Activated CD8-positive, alpha-beta T cell treated with anti-CD3 and anti-CD28 coated beads for 36 hours (primary cell): ENCODE measurements at regions not wholly inside any gene's neighbourhood (a gene's known extent, or its start where the extent isn't known, plus 50 kb on each side); places are given as distances from the start of the nearest gene placed in this dataset.

Source experiments
- ATAC-seq: fragments of 200-7000 bp; cut with Tn5 transposase; one replicate; pipeline ENCODE4 v1.10.0; 2021; ENCODE audit warnings: mild to moderate bottlenecking, moderate library complexity
- CTCF ChIA-PET: fragments of 350-600 bp; sonication (Branson Sonifier 250); formaldehyde crosslinking; loops from one replicate; lab custom pipeline; 2021; ENCODE audit warnings: antibody characterized with exemption; lab: Charles Lee
- POLR2A ChIA-PET: fragments of 350-600 bp; sonication (Branson Sonifier 250); formaldehyde crosslinking; loops from one replicate; lab custom pipeline; 2021; ENCODE audit warnings: antibody characterized with exemption; lab: Charles Lee
- DNase-seq: peaks from one replicate; pipeline ENCODE4 v3.0.0-alpha.2; 2020
- H3K27ac Mint-ChIP-seq: one replicate; pipeline ENCODE4 v1.8.0; 2021; ENCODE audit warnings: mild to moderate bottlenecking, mixed read lengths
- H3K27me3 Mint-ChIP-seq: one replicate; pipeline ENCODE4 v1.8.0; 2021; ENCODE audit warnings: mixed read lengths
- H3K36me3 Mint-ChIP-seq: one replicate; pipeline ENCODE4 v1.8.0; 2021; ENCODE audit warnings: low read depth, mixed read lengths
- H3K4me1 Mint-ChIP-seq: one replicate; pipeline ENCODE4 v1.8.0; 2021; ENCODE audit warnings: low read depth, mixed read lengths
- H3K4me3 Mint-ChIP-seq: one replicate; pipeline ENCODE4 v1.8.0; 2021; ENCODE audit warnings: mild to moderate bottlenecking, moderate library complexity, mixed read lengths
- H3K9me3 Mint-ChIP-seq: one replicate; pipeline ENCODE4 v1.8.0; 2021; ENCODE audit warnings: mixed read lengths
- CTCF ChIP-seq: fragments of 200-600 bp; IDR thresholded peaks from one replicate; pipeline ENCODE4 v1.8.0; 2022; ENCODE audit warnings: antibody characterized with exemption, mild to moderate bottlenecking
- intact Hi-C: fragments of 100-400 bp; cut with micrococcal nuclease; formaldehyde crosslinking; loops from one replicate; pipeline ENCODE4 v1.10.0; 2022

- intact Hi-C loops = no loop called here
- ChIA-PET CTCF (no interaction called here), POLR2A (interaction anchor here (0.8 kb wide), 1 partner anchor 23 kb away, joined by 3 read pairs; no protein-coding TSS in a partner anchor)
- no peak for TF ChIP-seq CTCF
- no peak for ATAC-seq
- no peaks in the 10 kb centered on the region for H3K4me1 Mint-ChIP-seq
- H3K4me3 Mint-ChIP-seq = no peak overlapping the region
- no peaks in the 10 kb centered on the region for H3K9me3 Mint-ChIP-seq
- no peaks in the 10 kb centered on the region for H3K36me3 Mint-ChIP-seq
- no peaks in the 10 kb centered on the region for H3K27me3 Mint-ChIP-seq
- no peak overlapping the region for H3K27ac Mint-ChIP-seq
- DNase-seq = no peak
Observed at GRCh38 chr11:70026726-70027125, 51.4 kb upstream of the ANO1 start.

DNA sequence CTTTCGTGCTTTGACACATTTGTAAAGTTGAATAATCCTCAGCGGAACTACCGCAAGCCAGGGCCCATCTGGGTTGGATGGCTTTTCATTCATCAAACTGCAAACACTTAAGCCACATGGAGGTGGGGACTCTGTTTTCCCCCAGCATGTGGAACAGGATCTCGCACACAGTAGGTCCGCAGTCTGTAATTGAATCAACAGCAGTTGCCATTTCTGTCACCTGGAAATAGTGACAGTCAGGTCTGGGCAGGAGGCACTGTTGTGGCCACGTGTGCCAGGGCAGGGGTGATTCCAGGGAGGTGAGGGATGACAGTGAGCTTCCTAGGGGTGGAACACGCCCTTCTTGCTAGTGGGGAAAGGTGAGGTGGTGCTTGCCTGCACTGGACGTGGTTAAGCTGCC is 50.7 kb upstream of the ANO1 start:
- Mint-ChIP-seq H3K4me3 (no peak overlapping the region), H3K4me1 (no peaks in the 10 kb centered on the region), H3K27me3 (no peaks in the 10 kb centered on the region), H3K36me3 (no peaks in the 10 kb centered on the region), H3K9me3 (no peaks in the 10 kb centered on the region), H3K27ac (no peak overlapping the region)
- DNase-seq (no peak), ATAC-seq (no peak)
- no peak for TF ChIP-seq CTCF
- intact Hi-C loops = no loop called here
- ChIA-PET CTCF (no interaction called here), POLR2A (no interaction called here)

DNA sequence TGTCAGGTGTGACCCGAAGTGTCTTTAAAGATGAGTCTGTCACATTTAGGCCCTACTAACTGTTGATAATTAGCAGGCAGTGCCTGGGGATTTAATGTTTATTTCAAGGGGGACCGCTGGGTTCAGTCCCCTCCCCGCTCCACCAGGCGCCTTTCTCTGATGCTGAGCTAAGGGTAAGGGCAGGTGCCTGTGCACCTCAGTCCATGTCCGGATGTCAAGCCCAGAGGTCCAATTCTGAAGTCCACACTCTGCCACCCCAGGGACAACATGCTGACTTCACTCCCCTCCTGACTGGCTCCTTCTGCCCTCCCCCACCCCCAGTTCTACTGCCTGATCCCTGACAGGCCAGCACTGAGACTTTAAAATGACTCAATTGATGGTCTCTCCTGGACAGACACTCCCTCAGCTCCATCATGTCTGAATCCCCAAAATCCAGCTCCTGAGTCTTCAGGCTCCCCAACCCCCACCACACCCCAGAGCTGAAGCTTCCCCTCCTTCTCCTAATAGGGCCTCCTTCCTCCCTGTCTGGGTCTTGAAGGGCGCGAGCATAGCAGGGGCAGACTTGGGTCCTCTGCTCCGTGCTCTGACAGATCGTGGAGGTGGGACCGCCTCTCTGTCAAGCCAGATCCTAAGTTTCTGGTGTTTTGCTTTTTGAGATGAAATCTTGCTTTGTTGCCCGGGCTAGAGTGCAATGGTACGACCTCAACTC is 49.8 kb upstream of the ANO1 start:
- TF ChIP-seq CTCF = no peak
- intact Hi-C loops = no loop called here
- DNase-seq = no peak
- ChIA-PET POLR2A (no interaction called here), CTCF (no interaction called here)
- no peaks in the 10 kb centered on the region for H3K9me3 Mint-ChIP-seq
- no peaks in the 10 kb centered on the region for H3K36me3 Mint-ChIP-seq
- no peak for ATAC-seq
- no peaks in the 10 kb centered on the region for H3K27me3 Mint-ChIP-seq
- H3K4me3 Mint-ChIP-seq = no peak overlapping the region
- H3K27ac Mint-ChIP-seq = no peak overlapping the region
- H3K4me1 Mint-ChIP-seq = no peaks in the 10 kb centered on the region
